Astrocyte (in vitro differentiated cells and primary cell): ENCODE measurements at regions not wholly inside any gene's neighbourhood (a gene's known extent, or its start where the extent isn't known, plus 50 kb on each side); places are given as distances from the start of the nearest gene placed in this dataset.

Experiments
- DNase-seq: peaks from one replicate; pipeline ENCODE4 v3.0.0-alpha.2; 2010; ENCODE audit warnings: low read depth
- FAIRE-seq: peaks from 2 replicates; lab custom pipeline; 2011; peaks lifted over from hg19 to GRCh38; lab: Jason Lieb, UNC
- H2AFZ ChIP-seq: 2 replicates; pipeline ENCODE4 v1.6.0; 2012; ENCODE audit warnings: low read depth, low read length, inconsistent platforms
- H3K27ac ChIP-seq: 2 replicates; pipeline ENCODE4 v1.5.1; 2011; ENCODE audit warnings: low read depth, low read length, inconsistent platforms
- H3K27me3 ChIP-seq: 2 replicates; pipeline ENCODE4 v1.6.0; 2011; ENCODE audit warnings: low read length, inconsistent platforms; ENCODE audit not compliant: insufficient read depth
- H3K36me3 ChIP-seq: 2 replicates; pipeline ENCODE4 v1.5.1; 2011; ENCODE audit warnings: low read length, inconsistent platforms; ENCODE audit not compliant: insufficient read depth
- H3K4me1 ChIP-seq: 2 replicates; pipeline ENCODE4 v1.5.1; 2011; ENCODE audit warnings: low read length, inconsistent platforms; ENCODE audit not compliant: insufficient read depth
- H3K4me2 ChIP-seq: 2 replicates; pipeline ENCODE4 v1.6.0; 2012; ENCODE audit warnings: low read length, inconsistent platforms
- H3K4me3 ChIP-seq: 2 replicates; pipeline ENCODE4 v1.5.1; 2011; ENCODE audit warnings: low read depth, mild to moderate bottlenecking, low read length, inconsistent platforms; ENCODE audit not compliant: insufficient read depth
- H3K79me2 ChIP-seq: 2 replicates; pipeline ENCODE4 v1.6.0; 2012; ENCODE audit warnings: mild to moderate bottlenecking, low read length, inconsistent platforms; ENCODE audit not compliant: insufficient read depth
- H3K9ac ChIP-seq: 2 replicates; pipeline ENCODE4 v1.6.0; 2012; ENCODE audit warnings: mild to moderate bottlenecking, low read length, inconsistent platforms
- H3K9me3 ChIP-seq: 2 replicates; pipeline ENCODE4 v1.5.1; 2012; ENCODE audit warnings: low read depth, mild to moderate bottlenecking, low read length, inconsistent platforms; ENCODE audit not compliant: insufficient read depth
- H4K20me1 ChIP-seq: 2 replicates; pipeline ENCODE4 v1.6.0; 2012; ENCODE audit warnings: low read length, inconsistent platforms; ENCODE audit not compliant: insufficient read depth
- H3K27ac Mint-ChIP-seq: one replicate; pipeline ENCODE4 v1.8.0; 2021; ENCODE audit warnings: mild to moderate bottlenecking, mixed read lengths; ENCODE audit not compliant: unreplicated experiment
- H3K27me3 Mint-ChIP-seq: one replicate; pipeline ENCODE4 v1.8.0; 2021; ENCODE audit warnings: low read depth, mixed read lengths; ENCODE audit not compliant: unreplicated experiment
- H3K36me3 Mint-ChIP-seq: one replicate; pipeline ENCODE4 v1.8.0; 2021; ENCODE audit warnings: low read depth, mixed read lengths; ENCODE audit not compliant: unreplicated experiment
- H3K4me1 Mint-ChIP-seq: one replicate; pipeline ENCODE4 v1.8.0; 2021; ENCODE audit warnings: low read depth, mixed read lengths; ENCODE audit not compliant: unreplicated experiment
- H3K4me3 Mint-ChIP-seq: one replicate; pipeline ENCODE4 v1.8.0; 2021; ENCODE audit warnings: mild to moderate bottlenecking, moderate library complexity, mixed read lengths; ENCODE audit not compliant: unreplicated experiment
- H3K9me3 Mint-ChIP-seq: one replicate; pipeline ENCODE4 v1.8.0; 2021; ENCODE audit warnings: mild to moderate bottlenecking, mixed read lengths; ENCODE audit not compliant: unreplicated experiment
- CTCF ChIP-seq: IDR thresholded peaks from 2 replicates; pipeline ENCODE4 v1.5.1; 2011; ENCODE audit warnings: low read depth, mild to moderate bottlenecking, inconsistent platforms, low read length, moderate library complexity; ENCODE audit not compliant: insufficient read depth
- EZH2 ChIP-seq: IDR thresholded peaks from 2 replicates; pipeline ENCODE4 v1.6.1; 2012; ENCODE audit warnings: mild to moderate bottlenecking, low read length, inconsistent platforms; ENCODE audit not compliant: insufficient read depth

- no peaks in the 10 kb centered on the region for H3K36me3 Mint-ChIP-seq
- H3K4me1 ChIP-seq, result no peaks in the 10 kb centered on the region
- no peak overlapping the region for H3K4me3 Mint-ChIP-seq
- no peak overlapping the region for H3K9ac ChIP-seq
- no peaks in the 10 kb centered on the region for H3K79me2 ChIP-seq
- H2AFZ ChIP-seq, result no peak overlapping the region
- H4K20me1 ChIP-seq, result no peaks in the 10 kb centered on the region
- no peaks in the 10 kb centered on the region for H3K9me3 Mint-ChIP-seq
- no peak overlapping the region for H3K27ac ChIP-seq
- H3K4me3 ChIP-seq, result no peak overlapping the region
- FAIRE-seq (no peak), DNase-seq (no peak)
- TF ChIP-seq EZH2, result no peak
- no peak for TF ChIP-seq CTCF
- no peaks in the 10 kb centered on the region for H3K27me3 ChIP-seq
- H3K27ac Mint-ChIP-seq, result no peak overlapping the region
- H3K9me3 ChIP-seq, result no peaks in the 10 kb centered on the region
- H3K4me1 Mint-ChIP-seq, result no peaks in the 10 kb centered on the region
- H3K27me3 Mint-ChIP-seq, result no peaks in the 10 kb centered on the region
- H3K36me3 ChIP-seq, result no peaks in the 10 kb centered on the region
- H3K4me2 ChIP-seq, result no peak overlapping the region
Observed at GRCh38 chr4:143046454-143046853, 138.3 kb upstream of the USP38 start.

- no peaks in the 10 kb centered on the region for H3K9me3 Mint-ChIP-seq
- no peak overlapping the region for H3K27ac Mint-ChIP-seq
- no peak for DNase-seq
- no peaks in the 10 kb centered on the region for H3K36me3 Mint-ChIP-seq
- no peak for FAIRE-seq
- H3K4me3 ChIP-seq, result no peak overlapping the region
- no peak overlapping the region for H3K4me3 Mint-ChIP-seq
- no peak for TF ChIP-seq CTCF
- no peak for TF ChIP-seq EZH2
- H2AFZ ChIP-seq, result no peak overlapping the region
- H4K20me1 ChIP-seq, result no peaks in the 10 kb centered on the region
- no peak overlapping the region for H3K27ac ChIP-seq
- H3K9me3 ChIP-seq, result no peaks in the 10 kb centered on the region
- H3K4me1 ChIP-seq, result no peaks in the 10 kb centered on the region
- no peak overlapping the region for H3K4me2 ChIP-seq
- H3K9ac ChIP-seq, result no peak overlapping the region
- no peaks in the 10 kb centered on the region for H3K27me3 Mint-ChIP-seq
- H3K36me3 ChIP-seq, result no peaks in the 10 kb centered on the region
- H3K4me1 Mint-ChIP-seq, result no peaks in the 10 kb centered on the region
- H3K27me3 ChIP-seq, result no peaks in the 10 kb centered on the region
- no peaks in the 10 kb centered on the region for H3K79me2 ChIP-seq
Observed at GRCh38 chr4:143046906-143047305, 137.8 kb upstream of the USP38 start.

- no peak overlapping the region for H3K9ac ChIP-seq
- H3K79me2 ChIP-seq, result no peaks in the 10 kb centered on the region
- no peak overlapping the region for H3K4me2 ChIP-seq
- no peak overlapping the region for H3K27ac Mint-ChIP-seq
- no peaks in the 10 kb centered on the region for H3K36me3 ChIP-seq
- H3K4me1 Mint-ChIP-seq, result no peaks in the 10 kb centered on the region
- no peak for TF ChIP-seq CTCF
- no peak for TF ChIP-seq EZH2
- no peak overlapping the region for H3K27ac ChIP-seq
- H2AFZ ChIP-seq, result no peak overlapping the region
- H3K27me3 Mint-ChIP-seq, result no peaks in the 10 kb centered on the region
- DNase-seq (no peak), FAIRE-seq (no peak)
- no peaks in the 10 kb centered on the region for H4K20me1 ChIP-seq
- no peaks in the 10 kb centered on the region for H3K27me3 ChIP-seq
- no peaks in the 10 kb centered on the region for H3K36me3 Mint-ChIP-seq
- H3K4me3 Mint-ChIP-seq, result no peak overlapping the region
- no peaks in the 10 kb centered on the region for H3K4me1 ChIP-seq
- no peak overlapping the region for H3K4me3 ChIP-seq
- no peaks in the 10 kb centered on the region for H3K9me3 Mint-ChIP-seq
- no peaks in the 10 kb centered on the region for H3K9me3 ChIP-seq
Observed at GRCh38 chr4:143054971-143055370, 129.7 kb upstream of the USP38 start.
